HepG2 (cell line): ENCODE measurements at regions not wholly inside any gene's neighbourhood (a gene's known extent, or its start where the extent isn't known, plus 50 kb on each side); places are given as distances from the start of the nearest gene placed in this dataset.

Experiments
- EZH2 ChIP-seq: conservative IDR thresholded peaks from 2 replicates; pipeline ENCODE4 v1.6.1; 2012; ENCODE audit warnings: mild to moderate bottlenecking, low read depth, low read length, moderate library complexity
- HNRNPL ChIP-seq: fragments of 200-400 bp; formaldehyde crosslinking; IDR thresholded peaks from 2 replicates; pipeline ENCODE4 v1.6.1; 2017; ENCODE audit warnings: mild to moderate bottlenecking, low read depth, low read length
- ZBTB33 ChIP-seq: sonication (generic); formaldehyde crosslinking; IDR thresholded peaks from 2 replicates; pipeline ENCODE4 v1.4.0; 2020; ENCODE audit warnings: missing genetic modification reagents
- ZNF709 ChIP-seq: sonication (generic); formaldehyde crosslinking; IDR thresholded peaks from 2 replicates; pipeline ENCODE4 v1.5.0; 2020; ENCODE audit warnings: mild to moderate bottlenecking, missing genetic modification reagents

- no peak for TF ChIP-seq ZBTB33 (CRISPR knock-in tag)
- no peak for TF ChIP-seq EZH2
- no peak for TF ChIP-seq ZNF709 (CRISPR knock-in tag)
- no peak for TF ChIP-seq HNRNPL
These were observed 285.7 kb upstream of the ADRA1B start for GRCh38 chr5:159630545-159630944.
